Endodermal cell (in vitro differentiated cells): ENCODE measurements at regions not wholly inside any gene's neighbourhood (a gene's known extent, or its start where the extent isn't known, plus 50 kb on each side); places are given as distances from the start of the nearest gene placed in this dataset.

ENCODE experiments used
- DNase-seq: peaks from one replicate; pipeline ENCODE4 v3.0.0-alpha.2; 2017
- H3K27ac ChIP-seq: 2 replicates; pipeline ENCODE4 v1.5.1; 2013; ENCODE audit warnings: mild to moderate bottlenecking, low read depth, low read length, moderate library complexity
- H3K27me3 ChIP-seq: 2 replicates; pipeline ENCODE4 v1.6.1; 2013; ENCODE audit warnings: mild to moderate bottlenecking, low read length, moderate library complexity; ENCODE audit not compliant: insufficient read depth, control insufficient read depth, poor library complexity, severe bottlenecking
- H3K36me3 ChIP-seq: 2 replicates; pipeline ENCODE4 v1.7.0; 2013; ENCODE audit warnings: mild to moderate bottlenecking, low read length, moderate library complexity; ENCODE audit not compliant: control insufficient read depth, insufficient read depth
- H3K4me1 ChIP-seq: one replicate; pipeline ENCODE4 v1.7.0; 2013; ENCODE audit warnings: low read length; ENCODE audit not compliant: control insufficient read depth, insufficient read depth
- H3K4me3 ChIP-seq: 2 replicates; pipeline ENCODE4 v1.5.1; 2013; ENCODE audit warnings: mild to moderate bottlenecking, low read length, moderate library complexity
- H3K9ac ChIP-seq: 2 replicates; pipeline ENCODE4 v1.6.1; 2013; ENCODE audit warnings: mild to moderate bottlenecking, low read length, moderate library complexity; ENCODE audit not compliant: poor library complexity, severe bottlenecking; ENCODE audit errors: extremely low read depth
- H3K9me3 ChIP-seq: 2 replicates; pipeline ENCODE4 v1.6.1; 2013; ENCODE audit warnings: mild to moderate bottlenecking, low read length, moderate library complexity; ENCODE audit not compliant: control insufficient read depth
- H3K27ac Mint-ChIP-seq: 2 replicates; pipeline ENCODE4 v1.8.0; 2020; ENCODE audit warnings: mixed read lengths
- H3K27me3 Mint-ChIP-seq: 2 replicates; pipeline ENCODE4 v1.8.0; 2021; ENCODE audit warnings: mild to moderate bottlenecking, mixed read lengths; ENCODE audit not compliant: insufficient read depth
- H3K36me3 Mint-ChIP-seq: 2 replicates; pipeline ENCODE4 v1.8.0; 2020; ENCODE audit warnings: low read depth, mixed read lengths
- H3K4me1 Mint-ChIP-seq: 2 replicates; pipeline ENCODE4 v1.8.0; 2020; ENCODE audit warnings: mixed read lengths
- H3K4me3 Mint-ChIP-seq: 2 replicates; pipeline ENCODE4 v1.8.0; 2020; ENCODE audit warnings: mild to moderate bottlenecking, moderate library complexity, mixed read lengths
- H3K9me3 Mint-ChIP-seq: 2 replicates; pipeline ENCODE4 v1.8.0; 2020; ENCODE audit warnings: mild to moderate bottlenecking, mixed read lengths
- CTCF ChIP-seq: fragments of 200-600 bp; sonication (generic); conservative IDR thresholded peaks from 2 replicates; pipeline ENCODE4 v1.5.0; 2021; ENCODE audit warnings: antibody characterized with exemption, mild to moderate bottlenecking
- WGBS, 2 experiments: methylation state at CpG; one replicate each; pipeline versions ENCODE4 v1.1.5 to v1.1.7; 2013; ENCODE audit warnings: missing lambda C conversion rate in 2 of 2, mixed read lengths in 1 of 2; ENCODE audit not compliant: insufficient coverage in 1 of 2, insufficient read length in 1 of 2; 5-methylcytosine and 5-hydroxymethylcytosine counted together

GRCh38 chr1:70819231-70819630 lies 228.4 kb downstream of the PTGER3 start:
- no peak overlapping the region for H3K4me3 ChIP-seq
- DNase-seq: no peak
- no peaks in the 10 kb centered on the region for H3K36me3 ChIP-seq
- WGBS, 2 experiments: 88 to 92% methylated on average over 2 of the region's 2 CpGs
- no peak overlapping the region for H3K4me3 Mint-ChIP-seq
- H3K9ac ChIP-seq: no peak overlapping the region
- no peak for TF ChIP-seq CTCF
- H3K9me3 ChIP-seq: no peaks in the 10 kb centered on the region
- no peaks in the 10 kb centered on the region for H3K27me3 ChIP-seq
- H3K27me3 Mint-ChIP-seq: no peaks in the 10 kb centered on the region
- no peaks in the 10 kb centered on the region for H3K36me3 Mint-ChIP-seq
- no peaks in the 10 kb centered on the region for H3K4me1 ChIP-seq
- no peak overlapping the region for H3K27ac ChIP-seq
- no peaks in the 10 kb centered on the region for H3K9me3 Mint-ChIP-seq
- H3K27ac Mint-ChIP-seq: no peak overlapping the region
- no peaks in the 10 kb centered on the region for H3K4me1 Mint-ChIP-seq

GRCh38 chr1:70819785-70820184 lies 227.8 kb downstream of the PTGER3 start:
- Histone ChIP-seq H3K9ac (no peak overlapping the region), H3K4me1 (no peaks in the 10 kb centered on the region), H3K4me3 (no peak overlapping the region), H3K27me3 (no peaks in the 10 kb centered on the region), H3K9me3 (no peaks in the 10 kb centered on the region), H3K36me3 (no peaks in the 10 kb centered on the region), H3K27ac (no peak overlapping the region)
- Mint-ChIP-seq H3K27me3 (no peaks in the 10 kb centered on the region), H3K4me1 (no peaks in the 10 kb centered on the region), H3K4me3 (no peak overlapping the region), H3K36me3 (no peaks in the 10 kb centered on the region), H3K27ac (no peak overlapping the region), H3K9me3 (no peaks in the 10 kb centered on the region)
- no peak for TF ChIP-seq CTCF
- DNase-seq: no peak

GRCh38 chr1:70820396-70820795 lies 227.2 kb downstream of the PTGER3 start:
- no peak overlapping the region for H3K27ac Mint-ChIP-seq
- H3K9me3 Mint-ChIP-seq: peaks cover 3% of the 10 kb centered on the region
- Histone ChIP-seq H3K9me3 (no peaks in the 10 kb centered on the region), H3K27ac (no peak overlapping the region), H3K36me3 (no peaks in the 10 kb centered on the region), H3K9ac (no peak overlapping the region), H3K4me3 (no peak overlapping the region), H3K4me1 (no peaks in the 10 kb centered on the region), H3K27me3 (no peaks in the 10 kb centered on the region)
- no peak for TF ChIP-seq CTCF
- no peak for DNase-seq
- no peaks in the 10 kb centered on the region for H3K4me1 Mint-ChIP-seq
- no peaks in the 10 kb centered on the region for H3K36me3 Mint-ChIP-seq
- no peaks in the 10 kb centered on the region for H3K27me3 Mint-ChIP-seq
- no peak overlapping the region for H3K4me3 Mint-ChIP-seq
